ENCODE measurements at regions not wholly inside any gene's neighbourhood (a gene's known extent, or its start where the extent isn't known, plus 50 kb on each side); places are given as distances from the start of the nearest gene placed in this dataset.
"Not testable (repeated sequence)": the region's sequence is repeated elsewhere in the genome, so short reads cannot be mapped to it uniquely, and the experiment has no call there.

GRCh38 chr2:125398738-125399524 is 1257.0 kb upstream of the GYPC start:
- no peak for DNase-seq
- Histone ChIP-seq H3K36me3 (ENCODE audit: low read depth, missing control alignments) (no peaks in the 10 kb centered on the region), H3K4me3 (no peak overlapping the region), H3K27ac (no peak overlapping the region), H3K27me3 (no peaks in the 10 kb centered on the region), H3K9me3 (no peaks in the 10 kb centered on the region), H3K4me1 (no peaks in the 10 kb centered on the region)
- 62 to 65% methylated on average over 7 of the region's 7 CpGs for WGBS, 2 donors
- TF ChIP-seq CTCF (IDR thresholded peaks at IDR 0.05) (no peak), POLR2A (IDR thresholded peaks at IDR 0.05) (no peak)
- intact Hi-C loops (cut with DNase I; ENCODE audit: low total_unique reads), result no loop called here

- Histone ChIP-seq H3K4me1 (no peaks in the 10 kb centered on the region), H3K4me3 (no peak overlapping the region), H3K27ac (no peak overlapping the region), H3K36me3 (ENCODE audit: low read depth, missing control alignments) (no peaks in the 10 kb centered on the region), H3K27me3 (no peaks in the 10 kb centered on the region), H3K9me3 (no peaks in the 10 kb centered on the region)
- intact Hi-C loops (cut with DNase I; ENCODE audit: low total_unique reads), result no loop called here
- no peak for DNase-seq
- 60 to 66% methylated on average over 2 of the region's 2 CpGs for WGBS, 2 donors
- TF ChIP-seq POLR2A (IDR thresholded peaks at IDR 0.05) (no peak), CTCF (IDR thresholded peaks at IDR 0.05) (no peak)
Measured at GRCh38 chr2:125405816-125406215, 1250.1 kb upstream of the GYPC start.

GRCh38 chr2:125408874-125409538 is 1247.0 kb upstream of the GYPC start:
- DNase-seq, result no peak
- Histone ChIP-seq H3K36me3 (ENCODE audit: low read depth, missing control alignments) (no peaks in the 10 kb centered on the region), H3K4me3 (no peak overlapping the region), H3K27ac (no peak overlapping the region), H3K4me1 (no peaks in the 10 kb centered on the region), H3K9me3 (no peaks in the 10 kb centered on the region), H3K27me3 (no peaks in the 10 kb centered on the region)
- intact Hi-C loops (cut with DNase I; ENCODE audit: low total_unique reads), result no loop called here
- no peak for TF ChIP-seq CTCF (IDR thresholded peaks at IDR 0.05)
- no peak for TF ChIP-seq POLR2A (IDR thresholded peaks at IDR 0.05)
- 69 to 74% methylated on average over 10 of the region's 10 CpGs for WGBS, 2 donors

- H3K9me3 ChIP-seq, result no peaks in the 10 kb centered on the region
- TF ChIP-seq CTCF (IDR thresholded peaks at IDR 0.05) (no peak), POLR2A (IDR thresholded peaks at IDR 0.05) (no peak)
- H3K27me3 ChIP-seq, result no peaks in the 10 kb centered on the region
- intact Hi-C loops (cut with DNase I; ENCODE audit: low total_unique reads), result no loop called here
- H3K4me1 ChIP-seq, result no peaks in the 10 kb centered on the region
- 88 to 90% methylated on average over 1 of the region's 1 CpG for WGBS, 2 donors
- no peak overlapping the region for H3K4me3 ChIP-seq
- no peak for DNase-seq
- H3K36me3 ChIP-seq (ENCODE audit: low read depth, missing control alignments), result no peaks in the 10 kb centered on the region
- H3K27ac ChIP-seq, result no peak overlapping the region
Measured at GRCh38 chr2:125418483-125418882, 1237.5 kb upstream of the GYPC start.

- H3K4me3 ChIP-seq, result peak overlapping the region; percentile 17 to 31
- WGBS, 2 donors, result 71% methylated on average over 21 of the region's 32 CpGs; no CpG with 5 or more reads in 1 of the 2 donors
- H3K27ac ChIP-seq; DNase-seq; H3K27me3 ChIP-seq; H3K9me3 ChIP-seq; intact Hi-C loops (cut with DNase I; ENCODE audit: low total_unique reads); H3K4me1 ChIP-seq; H3K36me3 ChIP-seq (ENCODE audit: low read depth, missing control alignments): not testable (repeated sequence)
Measured at GRCh38 chr2:125422198-125422770, 1233.7 kb upstream of the GYPC start.
